Activated CD8-positive, alpha-beta T cell treated with anti-CD3 and anti-CD28 coated beads for 36 hours (primary cell): ENCODE measurements at regions not wholly inside any gene's neighbourhood (a gene's known extent, or its start where the extent isn't known, plus 50 kb on each side); places are given as distances from the start of the nearest gene placed in this dataset.

Experiments used
- ATAC-seq: fragments of 200-7000 bp; cut with Tn5 transposase; one replicate; pipeline ENCODE4 v1.10.0; 2021; ENCODE audit warnings: mild to moderate bottlenecking, moderate library complexity
- CTCF ChIA-PET: fragments of 350-600 bp; sonication (Branson Sonifier 250); formaldehyde crosslinking; loops from one replicate; lab custom pipeline; 2021; ENCODE audit warnings: antibody characterized with exemption; lab: Charles Lee
- POLR2A ChIA-PET: fragments of 350-600 bp; sonication (Branson Sonifier 250); formaldehyde crosslinking; loops from one replicate; lab custom pipeline; 2021; ENCODE audit warnings: antibody characterized with exemption; lab: Charles Lee
- DNase-seq: peaks from one replicate; pipeline ENCODE4 v3.0.0-alpha.2; 2020
- H3K27ac Mint-ChIP-seq: one replicate; pipeline ENCODE4 v1.8.0; 2021; ENCODE audit warnings: mild to moderate bottlenecking, mixed read lengths
- H3K27me3 Mint-ChIP-seq: one replicate; pipeline ENCODE4 v1.8.0; 2021; ENCODE audit warnings: mixed read lengths
- H3K36me3 Mint-ChIP-seq: one replicate; pipeline ENCODE4 v1.8.0; 2021; ENCODE audit warnings: low read depth, mixed read lengths
- H3K4me1 Mint-ChIP-seq: one replicate; pipeline ENCODE4 v1.8.0; 2021; ENCODE audit warnings: low read depth, mixed read lengths
- H3K4me3 Mint-ChIP-seq: one replicate; pipeline ENCODE4 v1.8.0; 2021; ENCODE audit warnings: mild to moderate bottlenecking, moderate library complexity, mixed read lengths
- H3K9me3 Mint-ChIP-seq: one replicate; pipeline ENCODE4 v1.8.0; 2021; ENCODE audit warnings: mixed read lengths
- CTCF ChIP-seq: fragments of 200-600 bp; IDR thresholded peaks from one replicate; pipeline ENCODE4 v1.8.0; 2022; ENCODE audit warnings: antibody characterized with exemption, mild to moderate bottlenecking
- intact Hi-C: fragments of 100-400 bp; cut with micrococcal nuclease; formaldehyde crosslinking; loops from one replicate; pipeline ENCODE4 v1.10.0; 2022

- DNase-seq (no peak), ATAC-seq (no peak)
- no peaks in the 10 kb centered on the region for H3K4me1 Mint-ChIP-seq
- H3K27ac Mint-ChIP-seq, result no peak overlapping the region
- ChIA-PET POLR2A (no interaction called here), CTCF (no interaction called here)
- H3K9me3 Mint-ChIP-seq, result peaks cover 18% of the 10 kb centered on the region
- H3K4me3 Mint-ChIP-seq, result no peak overlapping the region
- intact Hi-C loops, result no loop called here
- H3K27me3 Mint-ChIP-seq, result no peaks in the 10 kb centered on the region
- TF ChIP-seq CTCF, result no peak
- no peaks in the 10 kb centered on the region for H3K36me3 Mint-ChIP-seq
Observed at GRCh38 chr11:25298450-25298849, 801.6 kb downstream of the LUZP2 start.

- intact Hi-C loops, result no loop called here
- peaks cover 21% of the 10 kb centered on the region for H3K9me3 Mint-ChIP-seq
- no peak for DNase-seq
- H3K4me1 Mint-ChIP-seq, result no peaks in the 10 kb centered on the region
- ChIA-PET CTCF (no interaction called here), POLR2A (no interaction called here)
- TF ChIP-seq CTCF, result no peak
- H3K4me3 Mint-ChIP-seq, result no peak overlapping the region
- no peaks in the 10 kb centered on the region for H3K27me3 Mint-ChIP-seq
- no peak overlapping the region for H3K27ac Mint-ChIP-seq
- no peak for ATAC-seq
- H3K36me3 Mint-ChIP-seq, result no peaks in the 10 kb centered on the region
Observed at GRCh38 chr11:25309818-25310217, 813.0 kb downstream of the LUZP2 start.

- H3K9me3 Mint-ChIP-seq, result peaks cover 6% of the 10 kb centered on the region
Observed at GRCh38 chr11:25317216-25317615, 820.4 kb downstream of the LUZP2 start.

GRCh38 chr11:25319127-25319526 lies 822.3 kb downstream of the LUZP2 start:
- H3K27ac Mint-ChIP-seq, result no peak overlapping the region
- H3K4me1 Mint-ChIP-seq, result no peaks in the 10 kb centered on the region
- no peaks in the 10 kb centered on the region for H3K36me3 Mint-ChIP-seq
- no peak for TF ChIP-seq CTCF
- ChIA-PET POLR2A (no interaction called here), CTCF (no interaction called here)
- H3K9me3 Mint-ChIP-seq, result peaks cover 10% of the 10 kb centered on the region
- H3K27me3 Mint-ChIP-seq, result no peaks in the 10 kb centered on the region
- ATAC-seq (no peak), DNase-seq (no peak)
- intact Hi-C loops, result no loop called here
- H3K4me3 Mint-ChIP-seq, result no peak overlapping the region

More at GRCh38 chr11:25317216-25317615, 820.4 kb downstream of the LUZP2 start:
- ChIA-PET POLR2A (no interaction called here), CTCF (no interaction called here)
- TF ChIP-seq CTCF, result no peak
- DNase-seq (no peak), ATAC-seq (no peak)
- Mint-ChIP-seq H3K27me3 (no peaks in the 10 kb centered on the region), H3K36me3 (no peaks in the 10 kb centered on the region), H3K4me3 (no peak overlapping the region), H3K4me1 (no peaks in the 10 kb centered on the region), H3K27ac (no peak overlapping the region)
- intact Hi-C loops, result no loop called here

GRCh38 chr11:25327656-25328055 lies 830.8 kb downstream of the LUZP2 start:
- intact Hi-C loops, result no loop called here
- no peak overlapping the region for H3K27ac Mint-ChIP-seq
- TF ChIP-seq CTCF, result no peak
- H3K9me3 Mint-ChIP-seq, result peaks cover 4% of the 10 kb centered on the region
- ChIA-PET POLR2A (interaction anchor here (0.6 kb wide), 1 partner anchor 737 kb away, joined by 3 read pairs; no protein-coding TSS in a partner anchor), CTCF (no interaction called here)
- H3K36me3 Mint-ChIP-seq, result no peaks in the 10 kb centered on the region
- no peak overlapping the region for H3K4me3 Mint-ChIP-seq
- no peaks in the 10 kb centered on the region for H3K4me1 Mint-ChIP-seq
- H3K27me3 Mint-ChIP-seq, result no peaks in the 10 kb centered on the region
- no peak for ATAC-seq
- no peak for DNase-seq
